ENCODE measurements at regions not wholly inside any gene's neighbourhood (a gene's known extent, or its start where the extent isn't known, plus 50 kb on each side); places are given as distances from the start of the nearest gene placed in this dataset.

DNA sequence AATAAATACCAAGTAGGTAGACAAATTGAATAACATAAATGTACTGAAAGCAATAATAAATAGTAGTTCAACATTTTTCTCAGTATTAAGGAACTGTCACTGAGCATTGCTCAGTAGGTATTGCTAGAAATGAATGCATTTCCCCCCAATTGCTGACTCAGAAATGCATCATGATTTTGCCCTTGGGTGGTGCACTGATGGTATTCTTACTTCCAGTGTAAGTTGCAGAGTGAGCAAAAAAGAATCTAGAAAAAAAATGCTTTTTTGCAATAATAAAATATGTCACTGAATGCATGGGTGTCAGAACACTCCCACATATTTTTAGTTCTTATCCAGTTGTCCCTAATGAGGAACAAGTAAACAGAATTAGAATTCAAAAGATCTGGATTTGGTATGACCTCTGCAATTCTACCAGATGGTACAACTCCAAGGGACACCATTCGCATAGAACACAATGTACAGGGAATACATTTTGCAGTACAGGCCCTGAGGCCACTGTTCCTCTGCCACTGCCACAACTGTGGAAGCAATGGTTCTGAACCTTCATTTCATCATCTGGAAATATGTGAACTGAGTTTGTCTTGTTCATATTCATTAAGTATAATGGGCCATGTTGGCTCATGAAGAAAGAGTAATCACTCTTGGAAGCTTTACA, 78.0 kb downstream of the ATP6V1G3 start:
- DNase-seq (ENCODE audit: low read depth in 2 of 2): peak; percentile 49 to 78
- no peak overlapping the region for H3K4me3 ChIP-seq (replicated peaks in 1 of 2; ENCODE audit: low read depth in 2 of 2, low read length in 2 of 2)
- TF ChIP-seq, protein P1, sequence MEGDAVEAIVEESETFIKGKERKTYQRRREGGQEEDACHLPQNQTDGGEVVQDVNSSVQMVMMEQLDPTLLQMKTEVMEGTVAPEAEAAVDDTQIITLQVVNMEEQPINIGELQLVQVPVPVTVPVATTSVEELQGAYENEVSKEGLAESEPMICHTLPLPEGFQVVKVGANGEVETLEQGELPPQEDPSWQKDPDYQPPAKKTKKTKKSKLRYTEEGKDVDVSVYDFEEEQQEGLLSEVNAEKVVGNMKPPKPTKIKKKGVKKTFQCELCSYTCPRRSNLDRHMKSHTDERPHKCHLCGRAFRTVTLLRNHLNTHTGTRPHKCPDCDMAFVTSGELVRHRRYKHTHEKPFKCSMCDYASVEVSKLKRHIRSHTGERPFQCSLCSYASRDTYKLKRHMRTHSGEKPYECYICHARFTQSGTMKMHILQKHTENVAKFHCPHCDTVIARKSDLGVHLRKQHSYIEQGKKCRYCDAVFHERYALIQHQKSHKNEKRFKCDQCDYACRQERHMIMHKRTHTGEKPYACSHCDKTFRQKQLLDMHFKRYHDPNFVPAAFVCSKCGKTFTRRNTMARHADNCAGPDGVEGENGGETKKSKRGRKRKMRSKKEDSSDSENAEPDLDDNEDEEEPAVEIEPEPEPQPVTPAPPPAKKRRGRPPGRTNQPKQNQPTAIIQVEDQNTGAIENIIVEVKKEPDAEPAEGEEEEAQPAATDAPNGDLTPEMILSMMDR (IDR thresholded peaks at IDR 0.05; ENCODE audit: low read depth, low read length): no peak

DNA sequence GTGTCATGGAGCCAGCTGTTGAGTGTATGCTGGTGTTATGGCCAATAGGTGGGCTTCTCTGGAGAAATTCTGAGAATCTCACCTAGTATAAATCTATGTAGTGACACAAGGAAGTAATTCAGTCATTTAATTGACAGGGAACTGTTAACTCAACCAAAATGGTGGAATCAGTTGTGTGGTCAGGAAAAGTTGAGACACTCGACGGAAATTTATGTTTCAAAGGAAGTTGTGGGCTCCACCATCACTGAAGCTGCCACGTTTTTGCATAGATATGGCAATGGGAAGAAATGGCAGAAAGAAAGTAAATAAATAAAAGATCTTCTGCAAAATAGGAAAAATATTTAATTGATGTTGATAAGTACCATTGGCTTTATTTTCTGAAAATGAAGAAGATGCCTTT, 84.5 kb downstream of the ATP6V1G3 start:
- TF ChIP-seq, protein P1 (IDR thresholded peaks at IDR 0.05; ENCODE audit: low read depth, low read length): no peak
- H3K4me3 ChIP-seq (replicated peaks in 1 of 2; ENCODE audit: low read depth in 2 of 2, low read length in 2 of 2): no peak overlapping the region
- DNase-seq (ENCODE audit: low read depth in 2 of 2): no peak

DNA sequence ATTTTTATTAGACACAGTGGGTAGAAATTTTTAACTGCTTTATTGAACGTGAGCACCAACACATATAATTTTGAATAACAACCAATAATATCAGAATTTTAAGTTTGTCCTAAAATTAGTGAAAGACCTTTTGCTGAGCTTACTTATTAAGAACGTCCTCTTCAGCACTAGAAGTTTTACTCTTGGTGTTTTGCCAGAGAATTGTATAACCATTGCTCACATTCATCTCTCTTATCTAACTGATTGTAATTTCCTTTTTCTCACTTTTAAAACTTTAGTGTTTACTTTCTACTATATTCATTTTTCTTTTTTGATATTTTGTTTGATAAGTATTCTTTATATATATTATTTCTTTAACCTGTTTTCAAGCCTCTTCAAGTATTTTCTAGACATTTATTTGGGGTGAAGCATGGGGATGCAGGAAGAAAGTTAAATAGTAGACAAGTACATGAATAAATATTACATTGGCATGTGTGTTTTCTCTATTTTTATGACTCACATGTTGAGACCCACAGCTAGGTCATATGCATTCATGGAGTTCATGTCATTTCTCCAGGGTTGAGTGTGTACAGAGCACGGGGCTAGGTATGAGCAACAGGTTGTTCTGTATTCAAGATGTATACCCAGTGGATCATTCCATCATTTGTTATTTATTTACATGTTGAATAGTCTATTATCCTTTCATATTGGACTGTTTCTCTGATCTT, 90.6 kb downstream of the ATP6V1G3 start:
- peak; percentile 58 to 70 for DNase-seq (ENCODE audit: low read depth in 2 of 2)
- H3K4me3 ChIP-seq (replicated peaks in 1 of 2; ENCODE audit: low read depth in 2 of 2, low read length in 2 of 2): no peak overlapping the region
- TF ChIP-seq, protein P1 (IDR thresholded peaks at IDR 0.05; ENCODE audit: low read depth, low read length): no peak

DNA sequence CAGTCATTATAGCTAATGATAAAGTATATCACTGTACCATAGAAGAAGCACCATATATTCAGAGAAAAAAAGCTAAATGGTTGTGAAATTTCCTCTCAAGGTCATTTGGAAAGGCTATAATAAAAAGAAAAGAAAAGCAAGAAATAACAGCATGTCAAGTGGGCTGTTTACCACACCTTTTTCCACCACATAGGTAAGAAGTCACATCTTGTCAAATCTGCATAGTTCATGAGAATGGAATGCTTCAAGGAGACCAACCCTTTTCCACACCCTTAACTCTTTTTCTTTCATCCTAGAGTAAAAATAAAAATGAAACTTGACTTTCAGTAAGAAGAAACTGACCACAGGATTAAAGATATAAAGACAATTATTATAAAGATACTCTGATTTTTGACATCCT, 91.2 kb downstream of the ATP6V1G3 start:
- H3K4me3 ChIP-seq (replicated peaks in 1 of 2; ENCODE audit: low read depth in 2 of 2, low read length in 2 of 2): no peak overlapping the region
- no peak for DNase-seq (ENCODE audit: low read depth in 2 of 2)
- TF ChIP-seq, protein P1 (IDR thresholded peaks at IDR 0.05; ENCODE audit: low read depth, low read length): no peak

DNA sequence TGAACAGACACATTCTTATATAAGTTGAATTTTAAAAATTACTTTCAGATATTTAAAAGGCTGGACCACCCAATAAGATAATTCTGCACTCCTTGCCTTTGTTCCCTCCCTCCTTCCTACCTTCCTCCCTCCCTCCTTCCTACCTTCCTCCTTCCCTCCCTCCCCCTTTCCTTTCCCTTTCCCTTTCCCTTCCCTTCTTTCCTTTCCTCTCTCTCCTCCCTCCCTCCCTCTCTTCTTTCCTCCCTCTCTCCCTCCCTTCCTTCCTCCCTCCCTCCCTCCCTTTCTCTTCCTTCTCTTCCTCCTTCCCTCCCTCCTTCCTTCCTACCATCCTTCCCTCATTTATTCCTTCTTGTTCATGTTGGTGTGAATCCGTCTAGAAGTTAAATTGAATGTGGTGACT, 93.0 kb downstream of the ATP6V1G3 start:
- TF ChIP-seq, protein P1 (IDR thresholded peaks at IDR 0.05; ENCODE audit: low read depth, low read length): no peak
- no peak for DNase-seq (ENCODE audit: low read depth in 2 of 2)
- no peak overlapping the region for H3K4me3 ChIP-seq (replicated peaks in 1 of 2; ENCODE audit: low read depth in 2 of 2, low read length in 2 of 2)

DNA sequence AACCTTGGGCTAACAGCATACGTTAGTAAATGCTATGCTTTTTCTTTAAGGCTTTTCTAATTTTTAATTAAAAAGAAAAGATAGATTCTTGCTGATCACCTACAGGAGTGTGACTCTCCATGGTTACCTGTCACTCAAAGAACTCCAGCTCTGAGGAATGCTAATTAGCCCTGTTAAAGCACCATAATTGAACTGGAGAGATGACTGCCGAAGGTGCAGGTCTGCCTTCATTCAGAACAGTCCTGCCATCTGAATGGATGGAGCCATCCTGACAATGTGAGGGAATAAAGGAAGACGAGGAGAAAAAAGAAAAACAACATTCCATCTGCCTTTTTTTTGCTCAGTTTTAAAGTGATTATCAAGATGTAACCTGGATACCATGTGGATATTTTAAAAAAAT, 94.6 kb downstream of the ATP6V1G3 start:
- no peak for DNase-seq (ENCODE audit: low read depth in 2 of 2)
- TF ChIP-seq, protein P1 (IDR thresholded peaks at IDR 0.05; ENCODE audit: low read depth, low read length): no peak
- no peak overlapping the region for H3K4me3 ChIP-seq (replicated peaks in 1 of 2; ENCODE audit: low read depth in 2 of 2, low read length in 2 of 2)
